ENCODE measurements at regions not wholly inside any gene's neighbourhood (a gene's known extent, or its start where the extent isn't known, plus 50 kb on each side); places are given as distances from the start of the nearest gene placed in this dataset.
A peak's percentile ranks its signal among the peaks of the same experiment; 100 is the strongest.

DNA sequence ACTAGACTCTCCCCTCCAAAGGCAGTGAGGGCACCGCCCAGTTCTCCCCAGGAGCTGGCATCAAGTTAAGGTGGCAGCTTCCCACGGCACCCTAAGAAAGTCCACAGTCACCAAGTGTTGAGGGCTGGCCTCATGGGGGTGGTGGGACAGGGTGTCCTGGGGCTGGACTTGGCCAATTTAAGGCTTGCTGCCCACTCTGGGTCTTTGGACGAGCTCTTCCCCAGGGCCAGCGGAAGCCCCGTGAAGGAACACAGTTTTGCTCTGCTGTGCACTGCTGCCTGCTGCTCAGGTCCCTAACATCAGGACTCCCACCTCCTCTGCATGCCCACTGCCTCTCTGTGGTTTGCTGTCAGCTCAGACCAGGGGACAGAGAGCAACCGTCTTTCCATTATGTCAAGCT lies 57.3 kb upstream of the TMEM72 start:
- no peak for DNase-seq (ENCODE audit: low spot score)

GRCh38 chr10:44854693-44855350 lies 56.3 kb upstream of the TMEM72 start:
- no peak for DNase-seq (ENCODE audit: low spot score)

DNA sequence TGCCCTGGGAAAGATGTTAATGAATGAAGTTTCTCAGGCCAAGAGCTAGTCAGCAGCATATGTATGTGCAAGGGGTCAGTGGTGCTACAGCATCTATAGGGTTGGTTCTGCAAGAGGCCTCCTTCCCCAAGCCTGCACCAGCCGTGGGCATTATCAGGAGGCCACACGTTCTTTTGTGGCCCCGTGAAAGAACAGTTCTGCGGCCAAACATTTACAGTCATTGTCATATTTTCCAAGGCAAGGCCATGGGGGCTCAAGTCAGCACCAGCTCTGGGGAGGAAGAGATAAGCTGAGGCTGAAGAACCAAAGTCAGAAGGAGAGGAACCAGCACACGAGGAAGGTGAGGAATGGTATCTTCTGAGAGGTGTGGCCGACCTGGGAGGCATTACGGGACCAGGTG lies 54.4 kb upstream of the TMEM72 start:
- DNase-seq (ENCODE audit: low spot score) = no peak

DNA sequence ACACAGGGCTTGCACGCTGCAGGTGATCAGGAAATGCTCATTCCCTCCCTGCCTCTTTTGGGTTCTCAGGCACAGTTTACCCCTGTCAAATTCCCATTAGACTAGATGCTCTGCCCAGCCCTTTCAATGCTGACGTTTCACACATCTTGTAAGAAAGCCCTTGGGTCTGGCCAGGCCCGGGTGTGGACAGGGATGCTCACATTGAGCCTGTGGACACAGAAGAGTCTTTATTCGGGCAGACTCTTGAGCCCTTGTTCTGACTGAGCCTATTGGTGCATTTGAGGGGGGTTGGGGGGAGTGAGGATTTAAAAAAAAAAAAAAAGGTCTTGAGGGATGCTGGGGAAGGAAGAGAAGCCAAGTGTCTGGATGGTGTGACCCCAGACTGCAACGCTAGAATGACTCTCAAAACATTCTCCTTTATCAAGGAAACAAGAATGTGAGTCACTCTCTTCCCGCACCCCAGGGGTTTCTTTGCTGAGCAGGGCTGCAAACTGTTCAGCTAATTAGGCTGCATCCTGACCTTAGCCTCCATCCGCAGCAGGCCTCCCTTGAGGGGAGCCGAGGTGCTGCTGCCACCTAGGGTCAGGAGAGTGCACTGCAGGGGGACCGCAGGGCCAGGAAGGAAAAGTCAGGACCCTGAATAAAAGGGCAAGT lies 53.6 kb upstream of the TMEM72 start:
- DNase-seq (ENCODE audit: low spot score) = peak; percentile 38

- DNase-seq (ENCODE audit: low spot score) = no peak
Measured at GRCh38 chr10:44858017-44858371, 53.1 kb upstream of the TMEM72 start.

DNA sequence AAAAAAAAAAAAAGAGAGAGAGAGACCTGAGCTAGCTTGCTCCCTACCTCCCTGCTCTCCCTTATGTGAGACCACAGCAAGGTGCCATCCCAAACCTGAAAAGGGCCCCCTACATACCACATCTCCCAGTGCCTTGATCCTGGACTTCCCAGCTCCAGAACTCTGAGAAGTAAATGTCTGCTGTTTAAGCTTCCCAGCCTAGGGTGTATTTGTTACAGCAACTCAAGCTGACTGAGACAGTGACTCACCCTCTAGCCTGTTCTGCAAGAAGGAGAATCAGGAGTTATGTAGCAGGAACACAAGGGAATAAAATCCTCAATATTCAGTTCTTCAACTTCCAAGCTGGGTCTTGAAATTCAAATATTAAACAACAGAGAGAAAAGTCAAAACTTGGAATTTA lies 52.1 kb upstream of the TMEM72 start:
- DNase-seq (ENCODE audit: low spot score) = no peak

DNA sequence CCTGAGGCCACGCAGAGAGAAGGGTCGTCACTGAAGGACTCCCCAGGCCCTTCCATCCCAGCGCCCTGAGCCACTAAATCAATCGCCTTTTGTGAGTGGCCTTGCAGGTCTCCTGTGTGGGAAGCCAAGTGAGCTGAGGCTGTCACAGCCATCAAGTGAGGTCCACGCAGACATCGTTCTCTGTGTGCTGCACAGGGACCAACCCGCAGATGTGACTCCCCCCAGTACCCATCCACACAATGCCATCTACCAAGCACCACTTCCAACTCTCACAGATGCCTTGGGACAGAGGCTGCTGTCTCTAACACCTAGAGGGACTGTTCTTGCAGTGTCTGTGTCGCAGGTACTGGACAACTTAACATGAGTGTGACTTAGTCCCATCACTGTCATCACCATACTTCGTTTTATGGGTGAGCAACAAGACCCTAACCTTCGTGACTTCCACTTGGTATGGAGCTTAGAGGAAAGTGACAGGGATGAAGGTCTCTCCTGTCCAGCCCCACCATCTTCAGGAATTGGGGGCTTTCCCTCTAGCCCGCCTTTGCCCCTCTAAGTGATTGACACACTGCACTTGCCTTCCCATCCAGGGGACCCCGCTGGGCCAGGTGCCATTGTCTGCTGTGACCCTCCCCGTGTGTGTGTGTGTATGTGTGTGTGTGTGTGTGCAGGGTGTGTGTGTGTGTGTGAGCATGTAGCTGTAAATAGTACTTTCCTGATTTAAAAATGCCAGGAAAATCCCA lies 51.4 kb upstream of the TMEM72 start:
- DNase-seq (ENCODE audit: low spot score) = no peak

DNA sequence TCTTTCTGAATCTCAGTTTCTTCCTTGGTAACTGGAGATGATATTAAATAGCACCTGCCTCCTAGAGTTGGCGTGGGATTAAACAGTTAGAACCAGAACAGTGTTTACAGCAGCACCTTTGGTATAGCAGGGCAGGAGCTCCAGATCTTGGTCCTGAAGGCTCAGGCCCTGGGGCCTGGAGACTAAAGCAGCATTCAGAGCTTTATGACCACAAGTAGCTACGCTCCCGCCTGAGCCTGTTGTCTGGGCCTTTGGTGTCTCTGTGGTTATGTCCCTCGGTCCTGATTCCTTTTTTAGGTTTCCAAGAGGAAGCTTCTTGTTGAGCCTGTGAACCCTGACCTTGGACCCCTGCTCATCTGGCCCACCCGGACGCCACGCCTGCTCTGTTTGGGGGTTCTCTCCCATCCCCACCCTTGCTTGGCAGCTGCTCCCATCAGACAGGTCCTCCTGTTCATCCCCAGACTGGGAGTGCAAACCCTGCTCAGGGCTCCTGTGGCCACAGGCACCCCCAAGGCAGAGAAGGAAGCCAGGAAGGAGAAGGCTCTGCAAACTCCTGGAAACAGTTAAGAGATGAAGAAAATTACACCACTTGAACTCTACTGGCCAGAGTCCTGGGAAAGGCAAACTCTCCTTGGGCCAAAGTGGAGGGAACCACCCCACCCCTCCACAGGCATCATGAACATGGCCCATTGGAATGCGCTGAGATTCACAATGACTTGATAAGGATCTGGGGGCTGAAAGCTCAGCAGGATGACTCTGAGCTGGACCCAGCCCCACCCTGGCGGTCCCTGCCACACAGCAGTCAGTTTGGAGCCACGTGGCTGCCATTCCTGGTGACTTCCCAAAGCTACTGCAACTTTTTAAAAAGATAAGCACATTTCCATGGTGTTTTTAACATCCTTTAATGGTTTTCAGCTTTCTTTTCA lies 50.1 kb upstream of the TMEM72 start:
- DNase-seq (ENCODE audit: low spot score) = peak; percentile 60

All from umbilical cord (tissue), 1 donor.